Psoas muscle (tissue), 7 donors: ENCODE measurements at regions not wholly inside any gene's neighbourhood (a gene's known extent, or its start where the extent isn't known, plus 50 kb on each side); places are given as distances from the start of the nearest gene placed in this dataset.

ENCODE experiments used
- ATAC-seq, 4 donors: fragments of 200-7000 bp; cut with Tn5 transposase; one replicate each; pipeline ENCODE4 v1.9.1; 2020; ENCODE audit warnings: moderate library complexity in 3 of 4, mild to moderate bottlenecking in 2 of 4
- DNase-seq, 2 donors: peaks; one replicate each; pipeline ENCODE4 v3.0.0-alpha.2; 2020
- H3K27ac ChIP-seq: fragments of 200-600 bp; one replicate; pipeline ENCODE4 v1.8.0; 2022
- H3K27me3 ChIP-seq, 3 donors: fragments of 200-600 bp in 1 of 3; one replicate each; pipeline versions ENCODE4 v1.6.1 to v1.8.0; 2013 to 2022; ENCODE audit warnings: low read length in 2 of 3, mild to moderate bottlenecking in 2 of 3, moderate library complexity in 1 of 3; ENCODE audit not compliant: insufficient read depth in 3 of 3
- H3K36me3 ChIP-seq, 2 donors: fragments of 200-600 bp in 1 of 2; one replicate each; pipeline versions ENCODE4 v1.6.1 to v1.8.0; 2013 to 2022; ENCODE audit warnings: low read depth in 1 of 2, mild to moderate bottlenecking in 1 of 2, moderate library complexity in 1 of 2; ENCODE audit not compliant: insufficient read depth in 1 of 2
- H3K4me1 ChIP-seq: fragments of 200-600 bp; one replicate; pipeline ENCODE4 v1.8.0; 2022
- H3K4me3 ChIP-seq: fragments of 200-600 bp; one replicate; pipeline ENCODE4 v1.8.0; 2022; ENCODE audit warnings: mild to moderate bottlenecking
- H3K9me3 ChIP-seq: fragments of 200-600 bp; one replicate; pipeline ENCODE4 v1.8.0; 2022
- CTCF ChIP-seq: fragments of 200-600 bp; IDR thresholded peaks from one replicate; pipeline ENCODE4 v1.8.0; 2022; ENCODE audit warnings: antibody characterized with exemption
- WGBS, 3 donors: extraction: QIAGEN DNeasy Blood & Tissue Kit; methylation state at CpG; one replicate each; pipeline versions ENCODE4 v1.1.6 to v1.1.7; 2013; 5-methylcytosine and 5-hydroxymethylcytosine counted together
- intact Hi-C, 2 donors: fragments of 100-400 bp; cut with DNase I; formaldehyde crosslinking; loops; one replicate each; pipeline versions ENCODE4 v1.11.0 to v1.14.2; 2022
- donor health status: healthy with polysubstance abuse.
- donor health status: DM: no; HTN: no; CAD: no; lungs with moderate emphysema.
- donor health status: Bipolar disorder and iron deficiency.
- donor health status: healthy.
- donor health status: DM: yes; HTN: yes; CAD: no.
- donor health status: DM: no; HTN: no; CAD: no.
- donor health status: DM: yes; HTN: yes; CAD: no.

GRCh38 chr5:38642189-38642911, 85.9 kb upstream of the LIFR start:
- Histone ChIP-seq H3K36me3 (no peaks in the 10 kb centered on the region), H3K4me3 (no peak overlapping the region), H3K27me3 (no peaks in the 10 kb centered on the region), H3K9me3 (no peaks in the 10 kb centered on the region), H3K27ac (no peak overlapping the region), H3K4me1 (no peaks in the 10 kb centered on the region)
- DNase-seq (no peak), ATAC-seq (no peak)
- intact Hi-C loops = no loop called here
- WGBS, 3 donors = 75 to 80% (median 77%) methylated on average over 7 of the region's 7 CpGs
- TF ChIP-seq CTCF = no peak

GRCh38 chr5:38643616-38644015, 87.2 kb upstream of the LIFR start:
- H3K27me3 ChIP-seq = no peaks in the 10 kb centered on the region
- H3K27ac ChIP-seq = no peak overlapping the region
- H3K9me3 ChIP-seq = no peaks in the 10 kb centered on the region
- no peak for TF ChIP-seq CTCF
- ATAC-seq = no peak
- no peaks in the 10 kb centered on the region for H3K4me1 ChIP-seq
- intact Hi-C loops = no loop called here
- H3K36me3 ChIP-seq = no peaks in the 10 kb centered on the region
- no peak for DNase-seq
- WGBS, 3 donors = 93 to 96% (median 93%) methylated on average over 4 of the region's 4 CpGs
- H3K4me3 ChIP-seq = no peak overlapping the region

- no peaks in the 10 kb centered on the region for H3K4me1 ChIP-seq
- no peaks in the 10 kb centered on the region for H3K27me3 ChIP-seq
- DNase-seq (peak; percentile 50 to 77), ATAC-seq (peak in 3 of 4 donors; percentile 67 to 78 (median 70))
- no peaks in the 10 kb centered on the region for H3K9me3 ChIP-seq
- H3K4me3 ChIP-seq = no peak overlapping the region
- TF ChIP-seq CTCF = no peak
- no peak overlapping the region for H3K27ac ChIP-seq
- intact Hi-C loops = no loop called here
- no peaks in the 10 kb centered on the region for H3K36me3 ChIP-seq
Measured at GRCh38 chr5:38645508-38645907, 89.1 kb upstream of the LIFR start.

GRCh38 chr5:38648703-38649291, 92.4 kb upstream of the LIFR start:
- DNase-seq (no peak), ATAC-seq (no peak)
- no peaks in the 10 kb centered on the region for H3K36me3 ChIP-seq
- TF ChIP-seq CTCF = no peak
- intact Hi-C loops = no loop called here
- H3K27me3 ChIP-seq = no peaks in the 10 kb centered on the region
- peaks cover 4% of the 10 kb centered on the region for H3K4me1 ChIP-seq
- no peak overlapping the region for H3K27ac ChIP-seq
- H3K4me3 ChIP-seq = no peak overlapping the region
- WGBS, 3 donors = 69 to 82% (median 76%) methylated on average over 3 of the region's 3 CpGs
- no peaks in the 10 kb centered on the region for H3K9me3 ChIP-seq

- H3K27ac ChIP-seq = no peak overlapping the region
- DNase-seq (no peak), ATAC-seq (no peak)
- peaks cover 4% of the 10 kb centered on the region for H3K4me1 ChIP-seq
- no peaks in the 10 kb centered on the region for H3K36me3 ChIP-seq
- TF ChIP-seq CTCF = no peak
- WGBS, 3 donors = 39 to 40% (median 40%) methylated on average over 7 of the region's 7 CpGs
- H3K4me3 ChIP-seq = peak overlapping the region; percentile 23
- no peaks in the 10 kb centered on the region for H3K9me3 ChIP-seq
- intact Hi-C loops = no loop called here
- no peaks in the 10 kb centered on the region for H3K27me3 ChIP-seq
Measured at GRCh38 chr5:38650540-38650939, 94.1 kb upstream of the LIFR start.
